Thyroid gland (tissue), 4 donors: ENCODE measurements at regions not wholly inside any gene's neighbourhood (a gene's known extent, or its start where the extent isn't known, plus 50 kb on each side); places are given as distances from the start of the nearest gene placed in this dataset.

ENCODE experiments used
- POLR2A ChIP-seq, 2 donors: fragments of 450-650 bp; IDR thresholded peaks; one replicate each; pipeline ENCODE4 v1.6.1; 2017; ENCODE audit warnings: antibody characterized with exemption in 2 of 2, mild to moderate bottlenecking in 2 of 2, moderate library complexity in 1 of 2
- TF ChIP-seq, protein P1 (sequence below), 6 experiments: fragments of 200-600 bp in 3 of 6; fragments of 450-650 bp in 3 of 6; sonication (generic) in 3 of 6; IDR thresholded peaks; one replicate each; pipeline ENCODE4 v1.5.1; 2016 to 2019; ENCODE audit warnings: antibody characterized with exemption in 6 of 6, mild to moderate bottlenecking in 2 of 6, inconsistent platforms in 1 of 6, moderate library complexity in 1 of 6

DNA sequence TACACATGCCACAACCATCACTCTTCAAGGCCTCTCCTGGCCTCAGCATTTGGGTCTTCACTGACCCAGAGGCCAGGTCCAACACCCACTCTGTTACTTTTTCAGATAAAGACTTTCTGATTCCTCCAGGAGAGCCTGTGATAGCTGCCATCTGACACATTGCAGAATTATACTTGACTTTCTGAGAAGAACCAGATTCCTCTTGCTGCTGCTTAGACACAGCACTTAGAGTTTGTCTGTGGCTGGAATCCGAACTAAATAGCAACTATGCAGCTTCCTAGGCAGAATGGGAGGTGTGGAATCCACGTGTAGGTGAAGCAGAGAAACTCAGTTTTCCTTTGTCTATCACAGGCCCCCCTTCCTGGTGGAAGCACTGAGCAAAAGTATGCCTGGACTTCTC is 344.7 kb upstream of the SLC30A5 start:
- TF ChIP-seq POLR2A (IDR thresholded peaks at IDR 0.05), result no peak
- TF ChIP-seq, protein P1, sequence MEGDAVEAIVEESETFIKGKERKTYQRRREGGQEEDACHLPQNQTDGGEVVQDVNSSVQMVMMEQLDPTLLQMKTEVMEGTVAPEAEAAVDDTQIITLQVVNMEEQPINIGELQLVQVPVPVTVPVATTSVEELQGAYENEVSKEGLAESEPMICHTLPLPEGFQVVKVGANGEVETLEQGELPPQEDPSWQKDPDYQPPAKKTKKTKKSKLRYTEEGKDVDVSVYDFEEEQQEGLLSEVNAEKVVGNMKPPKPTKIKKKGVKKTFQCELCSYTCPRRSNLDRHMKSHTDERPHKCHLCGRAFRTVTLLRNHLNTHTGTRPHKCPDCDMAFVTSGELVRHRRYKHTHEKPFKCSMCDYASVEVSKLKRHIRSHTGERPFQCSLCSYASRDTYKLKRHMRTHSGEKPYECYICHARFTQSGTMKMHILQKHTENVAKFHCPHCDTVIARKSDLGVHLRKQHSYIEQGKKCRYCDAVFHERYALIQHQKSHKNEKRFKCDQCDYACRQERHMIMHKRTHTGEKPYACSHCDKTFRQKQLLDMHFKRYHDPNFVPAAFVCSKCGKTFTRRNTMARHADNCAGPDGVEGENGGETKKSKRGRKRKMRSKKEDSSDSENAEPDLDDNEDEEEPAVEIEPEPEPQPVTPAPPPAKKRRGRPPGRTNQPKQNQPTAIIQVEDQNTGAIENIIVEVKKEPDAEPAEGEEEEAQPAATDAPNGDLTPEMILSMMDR (IDR thresholded peaks at IDR 0.05), result no peak
